ENCODE measurements at regions not wholly inside any gene's neighbourhood (a gene's known extent, or its start where the extent isn't known, plus 50 kb on each side); places are given as distances from the start of the nearest gene placed in this dataset.

GRCh38 chr2:118668431-118669424 lies 178.7 kb downstream of the EN1 start:
- no peak for TF ChIP-seq CTCF (conservative IDR thresholded peaks at IDR 0.05; ENCODE audit: low read length)
- DNase-seq (ENCODE audit: low read depth) = peak; percentile 99
- no peak overlapping the region for H3K4me3 ChIP-seq (ENCODE audit: low read length)

- no peak for TF ChIP-seq CTCF (conservative IDR thresholded peaks at IDR 0.05; ENCODE audit: low read length)
- peak; percentile 91 for DNase-seq (ENCODE audit: low read depth)
Measured at GRCh38 chr2:118667964-118668363, 179.5 kb downstream of the EN1 start.

GRCh38 chr2:118667348-118667747 lies 180.1 kb downstream of the EN1 start:
- H3K4me3 ChIP-seq (ENCODE audit: low read length) = no peak overlapping the region
- no peak for TF ChIP-seq CTCF (conservative IDR thresholded peaks at IDR 0.05; ENCODE audit: low read length)
- peak; percentile 87 for DNase-seq (ENCODE audit: low read depth)

More at GRCh38 chr2:118667964-118668363, 179.5 kb downstream of the EN1 start:
- H3K4me3 ChIP-seq (ENCODE audit: low read length) = no peak overlapping the region

- H3K4me3 ChIP-seq (ENCODE audit: low read length) = no peak overlapping the region
- no peak for TF ChIP-seq CTCF (conservative IDR thresholded peaks at IDR 0.05; ENCODE audit: low read length)
- DNase-seq (ENCODE audit: low read depth) = no peak
Measured at GRCh38 chr2:118665784-118666529, 181.5 kb downstream of the EN1 start.

- peak; percentile 18; the same call in 1 of the 2 replicates for TF ChIP-seq CTCF (conservative IDR thresholded peaks at IDR 0.05; ENCODE audit: low read length)
- DNase-seq (ENCODE audit: low read depth) = no peak
- H3K4me3 ChIP-seq (ENCODE audit: low read length) = no peak overlapping the region
Measured at GRCh38 chr2:118661179-118661578, 186.3 kb downstream of the EN1 start.

GRCh38 chr2:118658596-118659198 lies 188.8 kb downstream of the EN1 start:
- TF ChIP-seq CTCF (conservative IDR thresholded peaks at IDR 0.05; ENCODE audit: low read length) = no peak
- DNase-seq (ENCODE audit: low read depth) = peak; percentile 64
- H3K4me3 ChIP-seq (ENCODE audit: low read length) = no peak overlapping the region
